Bronchial epithelial cell (primary cell): ENCODE measurements at regions not wholly inside any gene's neighbourhood (a gene's known extent, or its start where the extent isn't known, plus 50 kb on each side); places are given as distances from the start of the nearest gene placed in this dataset.

Experiments used
- DNase-seq: peaks from one replicate; pipeline ENCODE4 v3.0.0-alpha.2; 2010; ENCODE audit warnings: low read depth
- FAIRE-seq: peaks from 2 replicates; lab custom pipeline; 2011; peaks lifted over from hg19 to GRCh38; lab: Jason Lieb, UNC
- H3K27me3 ChIP-seq: 2 replicates; pipeline ENCODE4 v1.5.1; 2011; ENCODE audit warnings: low read length; ENCODE audit not compliant: control insufficient read depth, insufficient read depth
- H3K36me3 ChIP-seq: 2 replicates; pipeline ENCODE4 v1.5.1; 2011; ENCODE audit warnings: low read length; ENCODE audit not compliant: control insufficient read depth, insufficient read depth
- H3K4me3 ChIP-seq: 2 replicates; pipeline ENCODE4 v1.5.1; 2011; ENCODE audit warnings: mild to moderate bottlenecking, low read depth, low read length, control low read depth
- CTCF ChIP-seq: IDR thresholded peaks from 2 replicates; pipeline ENCODE4 v1.5.1; 2011; ENCODE audit warnings: mild to moderate bottlenecking, moderate library complexity, low read length, control low read depth, inconsistent platforms; ENCODE audit not compliant: insufficient read depth, severe bottlenecking

- no peak for TF ChIP-seq CTCF
- H3K4me3 ChIP-seq, result no peak overlapping the region
- FAIRE-seq, result no peak
- DNase-seq, result no peak
- H3K27me3 ChIP-seq, result no peaks in the 10 kb centered on the region
- no peaks in the 10 kb centered on the region for H3K36me3 ChIP-seq
These were observed 824.6 kb downstream of the TUSC7 start for GRCh38 chr3:117534138-117534537.

GRCh38 chr3:117536006-117536405 is 826.4 kb downstream of the TUSC7 start:
- FAIRE-seq, result no peak
- no peaks in the 10 kb centered on the region for H3K27me3 ChIP-seq

GRCh38 chr3:117537949-117538348 is 828.4 kb downstream of the TUSC7 start:
- peak; percentile 90 for DNase-seq
- Histone ChIP-seq H3K27me3 (no peaks in the 10 kb centered on the region), H3K4me3 (no peak overlapping the region), H3K36me3 (no peaks in the 10 kb centered on the region)
- FAIRE-seq, result no peak
- TF ChIP-seq CTCF, result no peak

More at GRCh38 chr3:117536006-117536405, 826.4 kb downstream of the TUSC7 start:
- H3K4me3 ChIP-seq, result no peak overlapping the region
- TF ChIP-seq CTCF, result no peak
- DNase-seq, result no peak
- no peaks in the 10 kb centered on the region for H3K36me3 ChIP-seq

- no peaks in the 10 kb centered on the region for H3K27me3 ChIP-seq
- FAIRE-seq, result no peak
- no peak overlapping the region for H3K4me3 ChIP-seq
- no peak for DNase-seq
- no peak for TF ChIP-seq CTCF
- no peaks in the 10 kb centered on the region for H3K36me3 ChIP-seq
These were observed 830.1 kb downstream of the TUSC7 start for GRCh38 chr3:117539729-117540128.

- DNase-seq (peak; percentile 12), FAIRE-seq (no peak)
- H3K4me3 ChIP-seq, result no peak overlapping the region
- no peaks in the 10 kb centered on the region for H3K27me3 ChIP-seq
- H3K36me3 ChIP-seq, result no peaks in the 10 kb centered on the region
- no peak for TF ChIP-seq CTCF
These were observed 831.0 kb downstream of the TUSC7 start for GRCh38 chr3:117540597-117540996.

- H3K36me3 ChIP-seq, result no peaks in the 10 kb centered on the region
- FAIRE-seq, result no peak
- no peak overlapping the region for H3K4me3 ChIP-seq
- no peaks in the 10 kb centered on the region for H3K27me3 ChIP-seq
- DNase-seq, result no peak
- no peak for TF ChIP-seq CTCF
These were observed 832.1 kb downstream of the TUSC7 start for GRCh38 chr3:117541721-117542120.
